DOHH2 (cell line): ENCODE measurements at regions not wholly inside any gene's neighbourhood (a gene's known extent, or its start where the extent isn't known, plus 50 kb on each side); places are given as distances from the start of the nearest gene placed in this dataset.
"Not testable (repeated sequence)": the region's sequence is repeated elsewhere in the genome, so short reads cannot be mapped to it uniquely, and the experiment has no call there.

Experiments
- CTCF ChIP-seq: fragments of 200-600 bp; sonication (generic); IDR thresholded peaks from one replicate; pipeline ENCODE4 v1.5.1; 2014; ENCODE audit warnings: antibody characterized with exemption, mild to moderate bottlenecking, low read depth, low read length; ENCODE audit not compliant: poor library complexity, severe bottlenecking
- EZH2phosphoT487 ChIP-seq: fragments of 200-600 bp; sonication (generic); IDR thresholded peaks from 2 replicates; pipeline ENCODE4 v1.6.1; 2017; ENCODE audit warnings: borderline replicate concordance, mild to moderate bottlenecking, antibody characterized with exemption, low read length, moderate library complexity, mixed read lengths

GRCh38 chr2:182552785-182553184, 125.9 kb upstream of the PDE1A start:
- not testable (repeated sequence) for TF ChIP-seq EZH2phosphoT487, CTCF
